Mononuclear cell (primary cell): ENCODE measurements at regions not wholly inside any gene's neighbourhood (a gene's known extent, or its start where the extent isn't known, plus 50 kb on each side); places are given as distances from the start of the nearest gene placed in this dataset.

ENCODE experiments used
- H3K27me3 ChIP-seq: 2 replicates; pipeline ENCODE4 v1.6.0; 2011; ENCODE audit warnings: low read length, control low read depth; ENCODE audit not compliant: insufficient read depth
- H3K4me1 ChIP-seq: 2 replicates; pipeline ENCODE4 v1.5.1; 2011; ENCODE audit warnings: mild to moderate bottlenecking, low read length, control low read depth; ENCODE audit not compliant: insufficient read depth
- H3K4me3 ChIP-seq: 2 replicates; pipeline ENCODE4 v1.5.1; 2011; ENCODE audit warnings: mild to moderate bottlenecking, low read length, moderate library complexity
- H3K9me3 ChIP-seq: 2 replicates; pipeline ENCODE4 v1.5.1; 2011; ENCODE audit warnings: low read depth, mild to moderate bottlenecking, control low read depth, low read length

- H3K27me3 ChIP-seq, result peaks cover 3% of the 10 kb centered on the region
Observed at GRCh38 chr2:41907141-41907540, 140.7 kb upstream of the PKDCC start.

GRCh38 chr2:41907771-41908207, 140.0 kb upstream of the PKDCC start:
- H3K27me3 ChIP-seq, result peaks cover 3% of the 10 kb centered on the region
- H3K4me1 ChIP-seq, result no peaks in the 10 kb centered on the region
- no peak overlapping the region for H3K4me3 ChIP-seq
- H3K9me3 ChIP-seq, result no peaks in the 10 kb centered on the region

More at GRCh38 chr2:41907141-41907540, 140.7 kb upstream of the PKDCC start:
- Histone ChIP-seq H3K9me3 (no peaks in the 10 kb centered on the region), H3K4me3 (no peak overlapping the region), H3K4me1 (no peaks in the 10 kb centered on the region)

GRCh38 chr2:41908349-41908748, 139.5 kb upstream of the PKDCC start:
- Histone ChIP-seq H3K9me3 (no peaks in the 10 kb centered on the region), H3K27me3 (peaks cover 3% of the 10 kb centered on the region), H3K4me1 (no peaks in the 10 kb centered on the region), H3K4me3 (no peak overlapping the region)

- Histone ChIP-seq H3K4me1 (no peaks in the 10 kb centered on the region), H3K27me3 (peaks cover 3% of the 10 kb centered on the region), H3K4me3 (no peak overlapping the region), H3K9me3 (no peaks in the 10 kb centered on the region)
Observed at GRCh38 chr2:41909584-41909983, 138.2 kb upstream of the PKDCC start.

GRCh38 chr2:41910126-41910525, 137.7 kb upstream of the PKDCC start:
- Histone ChIP-seq H3K4me3 (no peak overlapping the region), H3K27me3 (peaks cover 3% of the 10 kb centered on the region), H3K9me3 (no peaks in the 10 kb centered on the region), H3K4me1 (no peaks in the 10 kb centered on the region)

GRCh38 chr2:41911033-41911432, 136.8 kb upstream of the PKDCC start:
- no peaks in the 10 kb centered on the region for H3K27me3 ChIP-seq
- H3K4me1 ChIP-seq, result no peaks in the 10 kb centered on the region
- no peak overlapping the region for H3K4me3 ChIP-seq
- H3K9me3 ChIP-seq, result no peaks in the 10 kb centered on the region

GRCh38 chr2:41912337-41912736, 135.5 kb upstream of the PKDCC start:
- H3K4me1 ChIP-seq, result no peaks in the 10 kb centered on the region
- H3K4me3 ChIP-seq, result no peak overlapping the region
- H3K27me3 ChIP-seq, result no peaks in the 10 kb centered on the region
- H3K9me3 ChIP-seq, result no peaks in the 10 kb centered on the region

GRCh38 chr2:41912776-41913175, 135.0 kb upstream of the PKDCC start:
- Histone ChIP-seq H3K4me1 (no peaks in the 10 kb centered on the region), H3K4me3 (no peak overlapping the region), H3K27me3 (no peaks in the 10 kb centered on the region), H3K9me3 (no peaks in the 10 kb centered on the region)

- Histone ChIP-seq H3K4me3 (no peak overlapping the region), H3K9me3 (no peaks in the 10 kb centered on the region), H3K4me1 (no peaks in the 10 kb centered on the region), H3K27me3 (no peaks in the 10 kb centered on the region)
Observed at GRCh38 chr2:41913311-41913710, 134.5 kb upstream of the PKDCC start.

GRCh38 chr2:41913921-41914609, 133.8 kb upstream of the PKDCC start:
- Histone ChIP-seq H3K27me3 (no peaks in the 10 kb centered on the region), H3K4me1 (no peaks in the 10 kb centered on the region), H3K4me3 (no peak overlapping the region), H3K9me3 (no peaks in the 10 kb centered on the region)

GRCh38 chr2:41914936-41915335, 132.9 kb upstream of the PKDCC start:
- Histone ChIP-seq H3K4me1 (no peaks in the 10 kb centered on the region), H3K9me3 (no peaks in the 10 kb centered on the region), H3K27me3 (no peaks in the 10 kb centered on the region), H3K4me3 (no peak overlapping the region)

GRCh38 chr2:41916177-41916576, 131.6 kb upstream of the PKDCC start:
- H3K4me3 ChIP-seq, result no peak overlapping the region
- H3K27me3 ChIP-seq, result no peaks in the 10 kb centered on the region
- H3K4me1 ChIP-seq, result no peaks in the 10 kb centered on the region
- H3K9me3 ChIP-seq, result no peaks in the 10 kb centered on the region

- no peaks in the 10 kb centered on the region for H3K9me3 ChIP-seq
- H3K4me3 ChIP-seq, result no peak overlapping the region
- H3K4me1 ChIP-seq, result no peaks in the 10 kb centered on the region
- H3K27me3 ChIP-seq, result no peaks in the 10 kb centered on the region
Observed at GRCh38 chr2:41917587-41917986, 130.2 kb upstream of the PKDCC start.

- H3K4me3 ChIP-seq, result no peak overlapping the region
- no peaks in the 10 kb centered on the region for H3K27me3 ChIP-seq
- no peaks in the 10 kb centered on the region for H3K9me3 ChIP-seq
- no peaks in the 10 kb centered on the region for H3K4me1 ChIP-seq
Observed at GRCh38 chr2:41919135-41919534, 128.7 kb upstream of the PKDCC start.

GRCh38 chr2:41920181-41920580, 127.6 kb upstream of the PKDCC start:
- Histone ChIP-seq H3K9me3 (no peaks in the 10 kb centered on the region), H3K4me1 (no peaks in the 10 kb centered on the region), H3K4me3 (no peak overlapping the region), H3K27me3 (no peaks in the 10 kb centered on the region)

GRCh38 chr2:41920812-41921211, 127.0 kb upstream of the PKDCC start:
- Histone ChIP-seq H3K4me1 (no peaks in the 10 kb centered on the region), H3K27me3 (no peaks in the 10 kb centered on the region), H3K9me3 (no peaks in the 10 kb centered on the region), H3K4me3 (no peak overlapping the region)
